Suprapubic skin (tissue), 4 donors: ENCODE measurements at regions not wholly inside any gene's neighbourhood (a gene's known extent, or its start where the extent isn't known, plus 50 kb on each side); places are given as distances from the start of the nearest gene placed in this dataset.
"Not testable (repeated sequence)": the region's sequence is repeated elsewhere in the genome, so short reads cannot be mapped to it uniquely, and the experiment has no call there.

ENCODE experiments used
- DNase-seq, 2 donors: peaks; one replicate each; pipeline ENCODE4 v3.0.0-alpha.2; 2019; ENCODE audit warnings: low spot score in 2 of 2
- H3K27ac ChIP-seq: fragments of 200-600 bp; sonication (generic); one replicate; pipeline ENCODE4 v1.5.1; 2019
- H3K27me3 ChIP-seq: fragments of 200-600 bp; sonication (generic); one replicate; pipeline ENCODE4 v1.5.1; 2019
- H3K36me3 ChIP-seq: fragments of 200-600 bp; sonication (generic); one replicate; pipeline ENCODE4 v1.5.1; 2019
- H3K4me1 ChIP-seq: fragments of 200-600 bp; sonication (generic); one replicate; pipeline ENCODE4 v1.5.1; 2019
- H3K4me3 ChIP-seq: fragments of 200-600 bp; sonication (generic); one replicate; pipeline ENCODE4 v1.5.1; 2019; ENCODE audit warnings: mild to moderate bottlenecking
- H3K9me3 ChIP-seq: fragments of 200-600 bp; sonication (generic); one replicate; pipeline ENCODE4 v1.5.1; 2019
- CTCF ChIP-seq, 2 donors: fragments of 200-600 bp in 1 of 2; fragments of 450-650 bp in 1 of 2; sonication (generic) in 1 of 2; IDR thresholded peaks; one replicate each; pipeline ENCODE4 v1.5.1; 2016 to 2019; ENCODE audit warnings: antibody characterized with exemption in 2 of 2, mild to moderate bottlenecking in 1 of 2, moderate library complexity in 1 of 2
- EP300 ChIP-seq: sonication (generic); formaldehyde crosslinking; IDR thresholded peaks from one replicate; pipeline ENCODE4 v1.6.1; 2017; ENCODE audit warnings: antibody characterized with exemption
- POLR2A ChIP-seq, 2 donors: fragments of 450-650 bp; IDR thresholded peaks; one replicate each; pipeline ENCODE4 v1.6.1; 2017; ENCODE audit warnings: antibody characterized with exemption in 2 of 2, mild to moderate bottlenecking in 2 of 2, moderate library complexity in 2 of 2
- POLR2AphosphoS5 ChIP-seq, 3 donors: sonication (generic); formaldehyde crosslinking; IDR thresholded peaks; one replicate each; pipeline ENCODE4 v1.6.1; 2017; ENCODE audit warnings: antibody characterized with exemption in 3 of 3
- WGBS: methylation state at CpG from one replicate; pipeline ENCODE4 v1.1.5; 2018; 5-methylcytosine and 5-hydroxymethylcytosine counted together

GRCh38 chr6:15741405-15741804 is 78.6 kb upstream of the DTNBP1 start:
- Histone ChIP-seq H3K9me3 (no peaks in the 10 kb centered on the region), H3K27ac (no peak overlapping the region), H3K4me1 (no peaks in the 10 kb centered on the region), H3K36me3 (no peaks in the 10 kb centered on the region), H3K27me3 (no peaks in the 10 kb centered on the region), H3K4me3 (no peak overlapping the region)
- DNase-seq = no peak
- TF ChIP-seq EP300 (no peak), POLR2A (IDR thresholded peaks at IDR 0.05) (no peak), CTCF (IDR thresholded peaks at IDR 0.05) (no peak), POLR2AphosphoS5 (IDR thresholded peaks at IDR 0.05) (no peak)

- no peak for DNase-seq
- Histone ChIP-seq H3K9me3 (no peaks in the 10 kb centered on the region), H3K4me1 (no peaks in the 10 kb centered on the region), H3K27me3 (no peaks in the 10 kb centered on the region), H3K36me3 (no peaks in the 10 kb centered on the region), H3K4me3 (no peak overlapping the region), H3K27ac (no peak overlapping the region)
- WGBS = 93% methylated on average over 3 of the region's 3 CpGs
- TF ChIP-seq POLR2A (IDR thresholded peaks at IDR 0.05) = no peak
These were observed 77.0 kb upstream of the DTNBP1 start for GRCh38 chr6:15739867-15740266.

GRCh38 chr6:15739353-15739752 is 76.5 kb upstream of the DTNBP1 start:
- TF ChIP-seq POLR2AphosphoS5 (IDR thresholded peaks at IDR 0.05) = no peak
- no peak for TF ChIP-seq CTCF (IDR thresholded peaks at IDR 0.05)
- TF ChIP-seq POLR2A (IDR thresholded peaks at IDR 0.05) = no peak
- TF ChIP-seq EP300 = no peak
- no peaks in the 10 kb centered on the region for H3K27me3 ChIP-seq
- H3K9me3 ChIP-seq = no peaks in the 10 kb centered on the region
- no peaks in the 10 kb centered on the region for H3K36me3 ChIP-seq
- WGBS = 73% methylated on average over 2 of the region's 2 CpGs
- no peak for DNase-seq
- H3K4me3 ChIP-seq = no peak overlapping the region
- no peaks in the 10 kb centered on the region for H3K4me1 ChIP-seq
- no peak overlapping the region for H3K27ac ChIP-seq

- 91% methylated on average over 8 of the region's 8 CpGs for WGBS
- not testable (repeated sequence) for H3K4me1 ChIP-seq, DNase-seq, H3K36me3 ChIP-seq, H3K27ac ChIP-seq, H3K27me3 ChIP-seq, H3K9me3 ChIP-seq, H3K4me3 ChIP-seq
These were observed 75.4 kb upstream of the DTNBP1 start for GRCh38 chr6:15738195-15738594.

GRCh38 chr6:15736297-15736696 is 73.5 kb upstream of the DTNBP1 start:
- Histone ChIP-seq H3K9me3 (no peaks in the 10 kb centered on the region), H3K36me3 (no peaks in the 10 kb centered on the region), H3K27me3 (no peaks in the 10 kb centered on the region), H3K4me1 (no peaks in the 10 kb centered on the region), H3K27ac (no peak overlapping the region), H3K4me3 (no peak overlapping the region)
- no peak for TF ChIP-seq POLR2A (IDR thresholded peaks at IDR 0.05)
- TF ChIP-seq CTCF (IDR thresholded peaks at IDR 0.05) = no peak
- TF ChIP-seq EP300 = no peak
- no peak for TF ChIP-seq POLR2AphosphoS5 (IDR thresholded peaks at IDR 0.05)
- WGBS = 89% methylated on average over 3 of the region's 3 CpGs
- no peak for DNase-seq

- TF ChIP-seq POLR2AphosphoS5 (IDR thresholded peaks at IDR 0.05) (no peak), CTCF (IDR thresholded peaks at IDR 0.05) (no peak), POLR2A (IDR thresholded peaks at IDR 0.05) (no peak), EP300 (no peak)
- 47% methylated on average over 5 of the region's 5 CpGs for WGBS
- no peaks in the 10 kb centered on the region for H3K27me3 ChIP-seq
- no peaks in the 10 kb centered on the region for H3K9me3 ChIP-seq
- H3K36me3 ChIP-seq = no peaks in the 10 kb centered on the region
- no peak for DNase-seq
- H3K27ac ChIP-seq = no peak overlapping the region
- no peaks in the 10 kb centered on the region for H3K4me1 ChIP-seq
- no peak overlapping the region for H3K4me3 ChIP-seq
These were observed 72.9 kb upstream of the DTNBP1 start for GRCh38 chr6:15735567-15736265.
